Keratinocyte (primary cell): ENCODE measurements at regions not wholly inside any gene's neighbourhood (a gene's known extent, or its start where the extent isn't known, plus 50 kb on each side); places are given as distances from the start of the nearest gene placed in this dataset.

ENCODE experiments used
- CTCF ChIP-seq, 3 experiments: IDR thresholded peaks in 1 of 3; conservative IDR thresholded peaks in 1 of 3; optimal IDR thresholded peaks in 1 of 3; 2 replicates in 2 of 3; 3 replicates in 1 of 3; pipeline versions ENCODE3 to v1.5.1; 2011; ENCODE audit warnings: low read length in 3 of 3, mild to moderate bottlenecking in 3 of 3, moderate library complexity in 2 of 3, control low read depth in 1 of 3, inconsistent platforms in 1 of 3; ENCODE audit not compliant: insufficient read depth in 2 of 3; ENCODE audit errors: extremely low read depth in 1 of 3
- EZH2 ChIP-seq: IDR thresholded peaks from one replicate; pipeline ENCODE4 v1.6.1; 2012; ENCODE audit warnings: inconsistent platforms, mild to moderate bottlenecking, low read length, moderate library complexity

DNA sequence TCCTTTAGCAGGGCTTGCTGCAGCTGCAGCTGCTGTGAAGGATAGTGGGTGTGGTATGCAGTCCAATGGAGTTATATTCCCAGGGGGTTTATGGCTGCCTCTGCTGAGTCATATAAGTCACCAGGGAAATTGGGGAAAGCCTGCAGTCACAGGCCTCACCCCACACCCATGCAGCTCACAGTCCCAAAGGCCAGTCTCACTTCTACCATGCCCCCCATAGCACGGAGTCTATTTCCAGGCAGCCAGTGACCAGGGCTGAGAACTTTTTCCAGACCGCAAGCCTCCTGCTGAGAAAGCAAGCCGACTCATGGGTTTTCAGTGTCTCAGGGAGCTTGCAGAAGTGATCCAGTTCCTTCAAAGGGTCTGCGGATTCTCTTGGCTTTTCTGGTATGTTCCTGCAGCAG, 322.4 kb upstream of the CLEC14A start:
- TF ChIP-seq CTCF (optimal IDR thresholded peaks at IDR 0.05 in 1 of 3, IDR thresholded peaks at IDR 0.05 in 1 of 3, conservative IDR thresholded peaks at IDR 0.05 in 1 of 3; ENCODE audit: extremely low read depth in 1 of 3, insufficient read depth in 2 of 3, low read length in 3 of 3): no peak
- no peak for TF ChIP-seq EZH2
